ENCODE measurements at regions not wholly inside any gene's neighbourhood (a gene's known extent, or its start where the extent isn't known, plus 50 kb on each side); places are given as distances from the start of the nearest gene placed in this dataset.

GRCh38 chr2:16437189-16437588 lies 228.4 kb downstream of the CYRIA start:
- H4K91ac ChIP-seq (ENCODE audit: insufficient read length, low read depth, low read length): no peak overlapping the region
- H3K36me3 Mint-ChIP-seq (ENCODE audit: insufficient read depth in 1 of 3, low read depth in 3 of 3): no peaks in the 10 kb centered on the region
- no peak overlapping the region for H4K8ac ChIP-seq (replicated peaks; ENCODE audit: insufficient read length, low read depth, low read length)
- H3K4ac ChIP-seq (ENCODE audit: low read depth, low read length): no peak overlapping the region
- H3K18ac ChIP-seq (ENCODE audit: insufficient read length, low read depth, low read length): no peak overlapping the region
- no peak for DNase-seq
- H3K9me3 Mint-ChIP-seq: no peaks in the 10 kb centered on the region
- H3K56ac ChIP-seq (ENCODE audit: insufficient read length, low read depth, low read length): no peak overlapping the region
- no peak overlapping the region for H2BK5ac ChIP-seq (ENCODE audit: insufficient read length, low read length)
- H3K9ac ChIP-seq (ENCODE audit: extremely low read depth, insufficient read length, low read length): no peak overlapping the region
- H3K27ac ChIP-seq (ENCODE audit: insufficient read length, low read depth, low read length): no peak overlapping the region
- H3K27ac Mint-ChIP-seq: no peak overlapping the region
- no peaks in the 10 kb centered on the region for H3K4me1 Mint-ChIP-seq
- H3K23me2 ChIP-seq (ENCODE audit: insufficient read length, low read depth, low read length, poor library complexity, severe bottlenecking): no peaks in the 10 kb centered on the region
- no peak overlapping the region for H3K4me3 Mint-ChIP-seq
- H2AFZ ChIP-seq (ENCODE audit: low read length): no peak overlapping the region
- no peaks in the 10 kb centered on the region for H3K79me2 ChIP-seq (ENCODE audit: insufficient read depth, low read length)
- peaks cover 3% of the 10 kb centered on the region; the same call in 1 of the 2 replicates for H3K27me3 Mint-ChIP-seq (ENCODE audit: low read depth)
- no peaks in the 10 kb centered on the region for H3K9me3 ChIP-seq (ENCODE audit: control insufficient read depth, low read depth, low read length)
- no peaks in the 10 kb centered on the region for H3K27me3 ChIP-seq (ENCODE audit: insufficient read depth, low read length)
- no peak overlapping the region for H3K23ac ChIP-seq (ENCODE audit: insufficient read length, low read depth, low read length)
- H2BK120ac ChIP-seq (ENCODE audit: low read depth, low read length, poor library complexity, severe bottlenecking): no peak overlapping the region
- H4K5ac ChIP-seq (ENCODE audit: insufficient read length, low read depth, low read length): no peak overlapping the region
- no peak overlapping the region for H3K14ac ChIP-seq (ENCODE audit: insufficient read depth, low read length)
- H3T11ph ChIP-seq (ENCODE audit: low read length): no peak overlapping the region
- TF ChIP-seq CTCF (conservative IDR thresholded peaks at IDR 0.05): no peak
- H4K20me1 ChIP-seq (ENCODE audit: control insufficient read depth, insufficient read depth, insufficient read length): no peaks in the 10 kb centered on the region
- no peak overlapping the region for H3K4me2 ChIP-seq (ENCODE audit: insufficient read depth, insufficient read length, low read length)
- no peak overlapping the region for H2BK12ac ChIP-seq (ENCODE audit: insufficient read length, low read depth, low read length)
- H2AK5ac ChIP-seq (ENCODE audit: insufficient read length, low read length): no peak overlapping the region
- no peaks in the 10 kb centered on the region for H3K4me1 ChIP-seq (ENCODE audit: insufficient read depth, low read length)
- no CpG with 5 or more reads among the region's 5 CpGs for WGBS (ENCODE audit: extremely low coverage, insufficient read length, low lambda C conversion rate)
- H3K79me1 ChIP-seq (ENCODE audit: insufficient read depth, low read depth, low read length, poor library complexity, severe bottlenecking): no peaks in the 10 kb centered on the region
- no peak overlapping the region for H2BK20ac ChIP-seq (ENCODE audit: low read depth, low read length, poor library complexity, severe bottlenecking)
- no peak overlapping the region for H2BK15ac ChIP-seq (ENCODE audit: low read depth, low read length)

Measured in H9 (cell line).